NCI-H1417 (cell line): ENCODE measurements at regions not wholly inside any gene's neighbourhood (a gene's known extent, or its start where the extent isn't known, plus 50 kb on each side); places are given as distances from the start of the nearest gene placed in this dataset.
"Not testable (repeated sequence)": the region's sequence is repeated elsewhere in the genome, so short reads cannot be mapped to it uniquely, and the experiment has no call there.

Experiments
- DNase-seq, 3 experiments: peaks; one replicate each; lab custom pipeline; 2025; lab: John Stamatoyannopoulos, UW

- DNase-seq, result no peak
Measured at GRCh38 chrX:139475432-139475831, 55.1 kb upstream of the F9 start.

GRCh38 chrX:139461945-139462344 is 68.6 kb upstream of the F9 start:
- DNase-seq, result not testable (repeated sequence)

DNA sequence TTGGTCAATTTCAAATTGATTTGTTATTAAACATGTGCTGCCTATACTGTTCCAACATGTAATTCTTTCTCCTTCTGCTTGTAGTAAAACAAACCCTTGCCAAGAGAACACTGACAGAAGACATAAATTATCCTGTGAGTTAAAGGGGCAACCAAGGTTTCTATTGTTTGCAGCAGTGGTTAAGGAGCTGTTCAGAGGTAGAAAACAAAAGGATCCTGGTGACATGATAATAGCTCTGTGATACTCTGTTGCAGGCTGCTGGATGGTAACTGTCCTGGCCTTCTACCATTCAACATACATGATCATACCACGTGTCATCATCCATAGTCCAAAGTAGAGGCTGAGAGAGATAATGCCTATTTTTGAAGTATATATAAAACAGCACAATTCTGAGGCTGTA is 75.8 kb upstream of the F9 start:
- DNase-seq, result peak in 1 of 3 experiments; percentile 6

- no peak for DNase-seq
Measured at GRCh38 chrX:139448996-139449395, 81.5 kb upstream of the F9 start.

DNA sequence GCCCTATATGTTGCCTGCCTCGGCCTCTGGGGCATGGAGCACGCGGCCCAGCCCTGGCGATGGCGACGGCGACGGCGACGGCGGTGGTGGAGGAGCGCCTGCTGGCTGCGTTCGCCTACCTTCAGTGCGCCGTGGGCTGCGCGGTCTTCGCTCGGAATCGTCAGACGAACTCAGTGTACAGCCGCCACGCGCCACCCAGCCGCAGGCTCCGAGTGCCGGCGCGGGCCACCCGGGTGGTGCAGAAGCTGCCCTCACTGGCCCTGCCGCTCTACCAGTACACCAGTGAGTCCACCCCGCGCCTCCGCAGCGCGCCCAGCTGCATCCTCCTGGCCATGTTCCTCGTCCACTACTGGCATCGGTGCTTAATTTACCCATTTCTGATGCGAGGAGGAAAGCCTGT is 83.7 kb upstream of the F9 start:
- no peak for DNase-seq

DNA sequence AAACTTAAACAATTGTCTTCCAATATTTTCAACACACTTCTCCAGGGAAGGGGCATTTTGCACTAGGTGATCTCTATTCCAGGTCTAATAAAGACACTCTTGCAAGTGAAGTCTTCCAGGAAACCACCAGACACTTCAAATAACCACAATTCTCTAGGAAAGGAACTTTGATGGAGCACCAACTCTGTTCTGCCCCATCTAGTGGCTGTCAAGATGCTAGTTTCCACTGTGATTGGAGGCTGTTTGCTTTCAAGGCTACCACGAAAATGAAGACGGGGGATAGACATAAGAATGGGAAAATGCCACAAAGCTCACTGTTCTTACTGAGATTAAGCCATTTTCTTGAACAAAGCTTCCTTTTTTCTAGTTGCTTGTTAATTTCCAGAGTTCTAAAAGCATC is 100.6 kb upstream of the F9 start:
- DNase-seq, result peak in 1 of 3 experiments; percentile 18

GRCh38 chrX:139423186-139423585 is 107.4 kb upstream of the F9 start:
- no peak for DNase-seq

GRCh38 chrX:139398258-139398657 is 132.3 kb upstream of the F9 start:
- DNase-seq, result not testable (repeated sequence)

- no peak for DNase-seq
Measured at GRCh38 chrX:139388254-139388653, 142.3 kb upstream of the F9 start.

- DNase-seq, result no peak
Measured at GRCh38 chrX:139382529-139382928, 148.0 kb upstream of the F9 start.

GRCh38 chrX:139376547-139376946 is 154.0 kb upstream of the F9 start:
- not testable (repeated sequence) for DNase-seq

DNA sequence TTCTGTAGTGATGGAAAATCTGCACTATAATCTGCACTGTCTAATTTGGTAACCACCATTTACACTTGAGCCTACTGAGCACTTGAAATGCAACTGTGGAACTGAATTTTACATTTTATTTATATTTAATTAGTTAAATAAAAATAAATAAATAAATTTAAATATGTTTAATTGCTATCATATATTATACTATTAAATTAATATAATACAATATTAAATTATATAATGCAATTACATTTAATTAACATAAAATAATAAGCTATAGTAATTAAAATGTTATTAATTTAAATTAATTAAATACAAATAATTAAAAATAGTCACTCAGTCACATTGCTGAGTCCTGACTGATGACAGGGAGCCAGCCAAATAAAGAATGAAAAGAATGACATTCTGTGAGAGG is 170.2 kb upstream of the F9 start:
- DNase-seq, result no peak

GRCh38 chrX:139342594-139342991 is 187.9 kb upstream of the F9 start:
- not testable (repeated sequence) for DNase-seq

DNA sequence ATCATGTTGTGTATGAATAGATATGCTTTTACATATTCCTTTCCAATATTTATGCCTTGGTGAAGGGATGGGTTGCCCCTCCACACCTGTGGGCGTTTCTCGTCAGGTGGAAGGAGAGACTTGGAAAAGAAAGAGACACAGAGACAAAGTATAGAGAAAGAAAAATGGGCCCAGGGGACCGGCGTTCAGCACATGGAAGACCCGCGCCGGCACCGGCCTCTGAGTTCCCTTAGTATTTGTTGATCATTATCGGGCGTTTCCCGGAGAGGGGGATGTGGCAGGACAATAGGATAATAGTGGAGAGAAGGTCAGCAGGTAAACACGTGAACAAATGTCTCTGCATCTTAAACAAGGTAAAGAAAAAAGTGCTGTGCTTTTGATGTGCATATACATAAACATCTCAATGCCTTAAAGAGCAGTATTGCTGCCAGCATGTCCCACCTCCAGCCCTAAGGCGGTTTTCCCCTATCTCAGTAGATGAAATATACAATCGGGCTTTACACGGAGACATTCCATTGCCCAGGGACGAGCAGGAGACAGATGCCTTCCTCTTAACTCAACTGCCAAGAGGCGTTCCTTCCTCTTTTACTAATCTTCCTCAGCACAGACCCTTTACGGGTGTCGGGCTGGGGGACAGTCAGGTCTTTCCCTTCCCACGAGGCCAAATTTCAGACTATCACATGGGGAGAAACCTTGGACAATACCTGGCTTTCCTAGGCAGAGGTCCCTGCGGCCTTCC is 188.5 kb upstream of the F9 start:
- not testable (repeated sequence) for DNase-seq

- no peak for DNase-seq
Measured at GRCh38 chrX:139332441-139332840, 198.1 kb upstream of the F9 start.

GRCh38 chrX:139327355-139327754 is 203.2 kb upstream of the F9 start:
- no peak for DNase-seq

- no peak for DNase-seq
Measured at GRCh38 chrX:139324756-139325155, 205.8 kb upstream of the F9 start.

- DNase-seq, result not testable (repeated sequence)
Measured at GRCh38 chrX:139320661-139321354, 209.7 kb upstream of the F9 start.

GRCh38 chrX:139306675-139307074 is 223.9 kb upstream of the F9 start:
- DNase-seq, result not testable (repeated sequence)

DNA sequence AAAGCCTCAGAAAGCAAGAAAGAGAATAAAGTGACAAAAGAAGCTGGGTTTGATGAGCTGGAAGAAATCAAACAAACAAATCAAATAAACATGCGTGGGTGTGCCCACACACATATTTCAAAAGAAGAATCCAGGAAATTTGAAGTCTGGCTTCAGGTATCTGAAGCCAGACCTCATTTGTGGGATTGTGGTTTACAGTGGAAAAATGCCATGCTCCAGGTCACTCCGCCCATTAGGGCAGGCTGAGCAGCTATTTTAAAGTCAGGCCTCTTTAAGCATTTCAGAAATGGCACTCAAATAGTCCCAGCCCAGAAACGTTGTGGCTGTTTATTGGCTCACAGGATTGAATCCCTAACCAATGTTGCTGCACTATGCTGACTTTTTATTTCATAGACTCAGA is 226.1 kb upstream of the F9 start:
- no peak for DNase-seq

DNA sequence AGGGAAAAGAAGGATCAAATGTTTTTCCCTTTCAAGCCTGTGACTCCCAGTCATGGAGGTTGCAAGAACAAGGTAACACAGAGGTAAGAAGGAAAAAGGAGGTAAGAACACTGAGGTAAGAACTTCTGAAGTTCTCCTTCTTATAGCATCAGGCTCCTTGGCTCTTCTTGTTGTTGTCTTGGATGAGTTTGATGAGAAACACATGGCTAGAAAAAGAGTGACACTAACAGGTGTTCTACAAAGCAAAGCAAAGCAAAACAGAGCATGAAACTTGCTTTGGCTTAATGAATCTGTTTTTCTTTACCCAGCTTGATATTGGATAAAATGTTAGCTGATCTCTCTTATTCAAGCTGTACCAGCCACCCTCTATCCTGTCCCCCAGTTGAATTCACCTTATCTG is 231.2 kb upstream of the F9 start:
- DNase-seq, result no peak

- no peak for DNase-seq
Measured at GRCh38 chrX:139298437-139298836, 232.1 kb upstream of the F9 start.

GRCh38 chrX:139297638-139298037 is 232.9 kb upstream of the F9 start:
- no peak for DNase-seq

DNA sequence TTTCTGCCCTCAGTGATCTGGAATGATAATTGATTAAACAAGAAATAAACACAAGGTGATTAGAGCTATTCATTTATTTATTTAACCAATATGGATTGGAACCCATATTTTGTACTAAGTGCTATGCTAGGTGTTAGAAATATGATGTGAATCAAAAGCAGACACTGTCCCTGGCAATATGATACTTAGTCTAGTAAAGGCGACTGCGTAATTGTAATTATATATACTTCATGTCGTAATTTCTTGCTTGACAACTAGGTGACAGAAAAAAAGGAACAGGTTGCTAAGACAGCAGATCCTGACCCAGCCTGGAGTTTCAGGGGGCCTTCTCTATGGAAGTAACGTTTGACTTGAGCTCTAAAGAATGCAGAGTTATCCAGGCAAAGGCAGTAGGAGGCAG is 236.5 kb upstream of the F9 start:
- DNase-seq, result no peak
